HG03432 (cell line): ENCODE measurements at regions not wholly inside any gene's neighbourhood (a gene's known extent, or its start where the extent isn't known, plus 50 kb on each side); places are given as distances from the start of the nearest gene placed in this dataset.

Source experiments
- ATAC-seq: cut with Tn5 transposase; IDR thresholded peaks from one replicate; pipeline ENCODE4 v1.9.1; 2021; ENCODE audit warnings: mild to moderate bottlenecking, moderate library complexity; ENCODE audit not compliant: unreplicated experiment

GRCh38 chr10:70939441-70940003, 51.2 kb upstream of the PCBD1 start:
- ATAC-seq: no peak

- no peak for ATAC-seq
These were observed 52.6 kb upstream of the PCBD1 start for GRCh38 chr10:70940834-70941568.

DNA sequence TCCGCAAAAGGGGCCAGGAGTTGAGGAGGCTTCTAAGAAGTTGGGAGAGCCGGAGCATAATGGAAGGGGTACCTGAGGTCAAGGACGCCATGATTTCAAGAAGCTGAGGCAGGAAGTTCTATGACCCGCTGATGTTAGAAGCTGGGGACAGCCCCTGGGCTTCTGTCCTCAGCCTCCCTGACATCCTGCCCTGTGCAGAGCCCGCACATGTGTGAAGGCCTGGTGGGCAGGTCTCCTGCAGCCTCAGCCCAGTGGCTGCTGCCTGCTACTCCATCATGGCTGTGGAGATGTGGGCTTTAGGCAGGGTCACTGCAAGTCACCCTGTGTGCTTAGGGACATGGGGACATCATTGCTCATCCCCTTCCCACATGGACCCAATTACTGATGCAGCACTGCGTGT, 53.8 kb upstream of the PCBD1 start:
- ATAC-seq: no peak

DNA sequence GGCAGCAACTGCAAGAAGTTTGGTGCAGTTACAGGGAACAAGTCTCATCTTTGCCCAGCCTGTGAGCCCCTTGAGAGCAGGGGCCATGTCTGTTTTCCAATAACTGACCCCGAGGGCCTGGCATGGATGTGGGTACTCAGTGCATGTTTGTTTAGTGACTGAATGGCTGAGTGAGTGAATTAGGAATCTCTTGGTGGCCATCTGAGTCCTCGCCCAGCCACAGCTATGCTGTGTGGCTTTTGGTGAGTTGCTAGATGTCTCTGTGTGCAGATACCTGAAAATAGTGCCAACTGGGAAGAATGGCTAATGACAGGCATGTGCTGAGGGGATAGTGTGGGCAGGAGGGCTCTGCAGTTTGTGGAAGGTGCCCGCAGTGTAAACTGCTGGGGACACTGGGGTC, 54.4 kb upstream of the PCBD1 start:
- ATAC-seq: no peak

- no peak for ATAC-seq
These were observed 54.9 kb upstream of the PCBD1 start for GRCh38 chr10:70943249-70943648.

GRCh38 chr10:70943841-70944466, 55.6 kb upstream of the PCBD1 start:
- no peak for ATAC-seq

DNA sequence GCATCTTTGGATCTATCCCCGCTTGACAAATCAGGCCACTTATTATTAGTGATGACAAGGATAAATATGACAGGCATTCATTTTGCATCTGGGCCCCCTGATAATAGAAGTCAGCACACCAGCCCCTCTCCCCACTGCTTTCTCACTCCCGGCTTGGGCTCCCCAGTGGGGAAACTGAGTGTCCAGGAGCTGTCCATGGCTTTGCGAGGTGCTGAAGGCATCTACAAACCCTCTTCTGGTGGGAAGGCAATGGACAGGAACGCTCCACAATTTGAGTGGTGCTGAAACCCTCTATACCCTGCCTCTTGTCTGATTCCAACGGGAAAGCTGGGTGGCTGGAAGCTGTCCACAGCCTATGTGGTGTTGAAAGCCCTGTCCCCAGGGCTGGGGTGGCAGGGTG, 61.7 kb upstream of the PCBD1 start:
- no peak for ATAC-seq

DNA sequence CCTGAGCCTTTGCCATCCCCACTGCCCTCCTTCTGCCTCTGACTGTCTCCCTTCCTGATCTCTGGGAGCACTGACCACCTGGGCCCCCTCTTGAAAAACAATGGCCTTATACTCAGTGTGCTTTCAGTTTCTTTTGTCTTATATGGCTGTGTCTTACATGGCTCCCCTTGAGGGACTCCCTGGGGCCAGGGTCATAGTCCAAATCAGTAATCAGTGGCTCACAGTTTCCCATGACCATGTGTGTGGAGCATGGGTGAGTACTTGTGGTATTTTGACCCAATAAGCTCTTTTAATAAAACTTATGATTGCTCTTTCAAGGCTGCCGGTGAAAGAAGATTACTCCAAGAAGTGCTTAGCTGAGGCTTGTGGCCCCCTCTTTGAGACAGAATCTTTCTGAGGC, 62.4 kb upstream of the PCBD1 start:
- no peak for ATAC-seq

- no peak for ATAC-seq
These were observed 64.0 kb upstream of the PCBD1 start for GRCh38 chr10:70952401-70952800.

- no peak for ATAC-seq
These were observed 64.6 kb upstream of the PCBD1 start for GRCh38 chr10:70952921-70953320.

DNA sequence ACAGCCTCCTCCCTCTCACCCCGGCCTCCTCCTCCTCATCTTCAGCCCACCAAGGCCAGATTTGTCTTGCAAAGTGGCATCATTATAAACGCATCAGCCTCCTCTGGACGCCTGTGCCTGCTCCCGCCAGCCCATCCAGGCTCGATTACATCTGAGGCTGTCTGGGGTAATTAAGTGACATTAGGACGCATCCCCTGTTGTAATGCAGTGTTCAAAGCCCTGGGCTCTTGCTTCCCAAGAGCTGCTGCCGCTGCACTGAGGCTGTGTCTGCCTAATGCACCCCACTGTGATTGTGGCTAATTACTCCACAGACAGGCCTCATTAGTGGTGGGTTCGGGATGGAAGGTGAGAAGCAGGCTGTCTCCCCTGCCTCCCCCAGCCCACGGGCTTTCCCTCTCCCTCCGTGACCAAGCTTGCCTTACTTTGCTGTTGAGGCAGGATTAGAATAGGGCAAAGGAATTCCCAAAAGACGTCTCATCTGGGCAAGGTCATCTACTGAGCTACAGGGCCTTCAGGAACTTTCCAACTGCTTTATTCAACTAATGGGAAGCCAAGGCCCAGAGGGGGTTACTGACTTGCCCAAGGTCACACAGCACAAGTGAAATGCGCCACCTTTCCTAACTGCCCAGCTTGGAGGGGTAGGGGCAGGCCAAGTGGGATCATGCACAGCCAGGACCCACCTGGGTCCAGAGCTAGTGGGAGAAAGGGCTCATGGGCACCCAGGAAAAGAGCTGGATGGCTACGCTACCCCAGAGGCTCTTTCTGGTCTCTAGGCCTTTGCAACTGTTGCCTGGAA, 66.2 kb upstream of the PCBD1 start:
- ATAC-seq: no peak

DNA sequence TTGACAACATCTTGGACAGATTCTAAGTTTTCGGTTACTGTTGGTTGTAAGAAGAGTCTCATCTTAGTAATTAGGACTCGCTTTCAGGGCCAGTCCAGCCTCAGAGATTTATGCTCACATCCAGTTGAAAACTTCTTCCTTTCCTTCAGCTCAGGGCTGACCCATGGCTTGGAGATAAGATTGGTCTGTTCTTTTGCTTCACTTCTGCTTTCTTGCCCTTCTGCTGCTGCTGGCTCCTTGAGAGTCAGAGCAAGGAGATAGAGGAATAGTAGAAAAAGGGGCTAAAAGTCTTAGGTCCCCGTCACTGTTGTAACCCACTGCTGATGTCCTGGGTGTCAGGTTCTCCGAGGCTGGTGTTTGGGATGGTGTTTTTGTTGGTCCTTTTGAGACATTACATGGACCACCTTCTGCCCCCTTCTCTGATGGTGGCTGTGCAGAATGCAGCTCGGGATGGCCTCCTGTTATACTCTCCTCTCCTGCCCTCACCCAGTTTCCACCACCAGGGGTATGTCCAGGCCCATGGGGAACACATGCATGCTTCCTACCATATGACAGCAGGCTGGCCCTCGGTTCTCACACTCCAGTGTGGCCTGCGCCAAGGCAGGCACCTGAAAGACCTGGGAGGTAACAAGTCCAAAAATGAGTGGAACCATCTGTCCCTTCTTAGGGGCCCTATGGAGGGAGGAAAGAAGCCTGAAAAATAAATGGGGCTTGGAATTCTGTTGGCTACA, 67.8 kb upstream of the PCBD1 start:
- no peak for ATAC-seq

- ATAC-seq: no peak
These were observed 70.0 kb upstream of the PCBD1 start for GRCh38 chr10:70958396-70958795.

DNA sequence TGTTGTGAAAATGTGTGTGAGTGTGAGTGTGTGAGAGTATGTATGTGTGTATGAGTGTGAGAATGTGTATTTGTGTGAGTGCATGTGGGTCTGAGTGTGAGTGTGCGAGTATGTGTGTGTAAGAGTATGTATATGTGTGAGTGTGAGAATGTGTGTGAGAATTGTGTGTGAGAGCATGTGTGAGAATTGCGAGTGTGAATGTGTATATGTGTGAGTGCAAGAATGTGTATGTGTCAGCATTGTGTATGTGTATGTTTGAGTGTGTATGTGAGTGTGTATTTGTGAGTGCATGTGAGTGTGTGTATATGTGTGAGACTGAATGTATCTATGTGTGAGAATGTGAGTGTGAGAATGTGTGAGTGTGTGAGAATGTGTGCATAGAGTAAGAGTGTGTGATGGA, 72.0 kb upstream of the PCBD1 start:
- no peak for ATAC-seq

DNA sequence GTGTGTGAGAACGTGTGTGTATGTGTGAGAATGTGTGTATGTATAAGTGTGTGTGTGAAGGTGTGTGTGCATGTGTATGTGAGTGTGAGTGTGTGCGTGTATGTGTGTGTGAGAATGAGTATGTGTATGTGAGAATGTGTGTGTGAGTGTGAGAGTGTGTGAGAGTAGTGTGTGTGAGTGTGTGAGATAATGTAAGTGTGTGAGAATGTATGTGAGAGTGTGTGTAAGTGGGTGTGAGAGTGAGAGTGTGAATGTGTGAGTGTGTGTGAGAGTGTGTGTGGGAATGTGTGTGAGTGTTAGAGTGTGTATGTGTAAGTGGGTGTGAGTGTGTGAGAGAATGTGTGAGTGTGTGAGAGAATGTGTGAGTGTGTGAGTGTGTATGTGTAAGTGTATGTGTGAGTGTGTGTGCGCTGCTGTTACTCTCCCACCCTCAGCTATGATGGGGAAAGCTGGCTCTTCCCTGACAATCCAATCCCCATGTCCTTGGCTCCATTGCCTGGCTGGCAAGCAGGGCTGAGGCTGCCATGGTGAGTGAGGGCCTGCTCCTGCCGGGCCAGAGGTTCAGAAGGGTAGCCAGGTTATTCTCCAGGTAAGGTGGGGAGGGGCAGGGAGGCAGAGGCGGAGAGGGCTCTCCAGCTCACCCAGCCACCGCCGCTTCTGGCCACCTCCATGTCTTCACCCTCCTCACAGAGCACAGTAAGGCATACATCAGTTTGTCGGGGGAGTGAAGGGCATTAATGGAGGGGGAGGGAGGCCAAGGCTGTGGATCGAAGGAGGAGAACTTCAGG, 72.6 kb upstream of the PCBD1 start:
- ATAC-seq: no peak

DNA sequence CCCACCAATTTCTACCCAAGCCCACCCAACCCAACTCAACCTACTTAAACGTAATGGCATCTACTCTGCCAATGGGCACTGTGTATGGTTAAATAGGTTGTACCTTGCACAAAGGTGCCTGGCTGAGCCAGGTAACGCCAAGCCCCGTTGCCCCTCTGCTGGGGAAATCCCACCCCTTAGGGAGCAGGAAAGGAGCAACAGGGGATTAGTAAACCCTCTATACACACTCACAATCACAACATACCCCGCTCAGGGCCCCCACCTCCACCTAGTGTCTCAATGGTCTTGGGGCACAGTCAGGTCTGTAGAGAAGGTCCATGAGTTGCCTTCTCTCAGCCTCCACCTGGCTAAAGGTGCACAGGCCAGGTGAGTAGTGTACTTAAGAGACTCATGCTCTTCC, 74.3 kb upstream of the PCBD1 start:
- no peak for ATAC-seq

GRCh38 chr10:70963271-70963670, 74.9 kb upstream of the PCBD1 start:
- ATAC-seq: no peak

DNA sequence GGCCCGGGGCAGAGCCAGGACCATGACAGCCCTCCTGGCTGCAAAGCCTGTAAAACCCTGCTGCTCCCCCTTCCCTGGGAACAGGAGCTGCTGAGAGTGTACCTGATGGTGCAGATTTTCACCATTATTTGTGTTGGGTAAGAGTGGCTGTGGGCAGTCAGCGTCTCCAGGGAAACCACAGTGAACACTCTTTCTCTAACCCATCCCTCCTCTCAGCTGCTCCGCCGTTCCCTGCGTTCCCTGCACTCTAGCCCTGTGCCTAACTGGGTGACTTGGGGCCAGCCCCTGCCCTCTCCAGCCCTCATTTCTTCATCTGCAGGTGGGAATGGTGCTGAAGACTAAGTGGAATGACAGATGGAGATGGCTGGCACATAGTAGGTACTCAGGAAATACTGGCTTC, 75.9 kb upstream of the PCBD1 start:
- no peak for ATAC-seq

DNA sequence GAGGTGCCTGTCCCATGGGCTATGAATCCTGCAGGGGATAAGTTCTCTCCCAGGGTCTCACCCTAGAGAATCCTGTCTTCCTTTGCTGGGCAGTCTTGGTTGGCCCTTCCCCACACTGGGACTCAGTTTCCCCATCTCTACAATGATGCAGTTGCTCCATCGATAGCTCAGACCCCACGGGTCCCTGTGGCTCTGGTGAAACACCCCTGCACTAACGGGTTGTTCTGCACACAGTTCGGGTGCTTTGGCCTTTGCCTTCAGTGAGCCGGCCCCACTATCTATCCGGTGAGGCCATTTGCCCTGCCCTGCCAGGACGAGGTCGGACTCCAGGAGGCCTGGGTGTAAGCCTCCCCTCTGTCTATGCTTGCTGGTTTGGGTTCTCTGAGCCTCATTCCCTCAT, 76.5 kb upstream of the PCBD1 start:
- ATAC-seq: no peak

GRCh38 chr10:70965566-70965965, 77.2 kb upstream of the PCBD1 start:
- no peak for ATAC-seq
